K562 (cell line): ENCODE measurements at regions not wholly inside any gene's neighbourhood (a gene's known extent, or its start where the extent isn't known, plus 50 kb on each side); places are given as distances from the start of the nearest gene placed in this dataset.

ENCODE experiments used
- ATAC-seq: fragments of 200-7000 bp; cut with Tn5 transposase; 3 replicates; pipeline ENCODE4 v1.9.1; 2020; ENCODE audit warnings: moderate library complexity
- BruUV-seq: library from RNA; stranded (reverse); fragments of 400-500 nt; replicated peaks from 2 replicates; lab custom pipeline; 2021; lab: Mats Ljungman, UMichigan
- CTCF ChIA-PET: fragments of 300-600 bp; formaldehyde crosslinking; extraction: SDS; loops from one replicate; lab custom pipeline; 2021; ENCODE audit warnings: low intra/inter-chr PET ratio; lab: Yijun Ruan, JAX
- POLR2A ChIA-PET: fragments of 300-600, 350-650 bp; sonication (Branson Sonifier 250); formaldehyde crosslinking; extraction: SDS; loops from one replicate; lab custom pipeline; 2021; ENCODE audit warnings: antibody characterized with exemption, inconsistent platforms; lab: Yijun Ruan, JAX
- DNase-seq, 4 experiments: peaks; one replicate each; pipeline versions ENCODE4 v3.0.0 to v3.0.0-alpha.2; 2011 to 2018; ENCODE audit warnings: low spot score in 3 of 4, mixed read lengths in 3 of 4; ENCODE audit errors: extremely low read depth in 1 of 4
- FAIRE-seq: peaks from 2 replicates; lab custom pipeline; 2011; peaks lifted over from hg19 to GRCh38; lab: Jason Lieb, UNC
- H2AFZ ChIP-seq: 2 replicates; pipeline ENCODE4 v1.6.0; 2011; ENCODE audit warnings: low read depth, low read length, control low read depth, inconsistent platforms
- H3K27ac ChIP-seq: fragments of 200-600 bp; 3 replicates; pipeline ENCODE4 v1.8.0; 2011; ENCODE audit warnings: low read depth, mild to moderate bottlenecking, control low read depth, inconsistent platforms, low read length, moderate library complexity, mixed read lengths; ENCODE audit errors: extremely low read depth
- H3K27me3 ChIP-seq, 2 experiments: fragments of 300-600 bp in 1 of 2; 2 replicates in 1 of 2; 3 replicates in 1 of 2; pipeline versions ENCODE4 v1.6.0 to v1.8.0; 2011; ENCODE audit warnings: inconsistent platforms in 2 of 2, low read length in 2 of 2, mild to moderate bottlenecking in 1 of 2, mixed read lengths in 1 of 2, moderate library complexity in 1 of 2; ENCODE audit not compliant: control insufficient read depth in 2 of 2, insufficient read depth in 2 of 2
- H3K36me3 ChIP-seq: fragments of 300-600 bp; 3 replicates; pipeline ENCODE4 v1.8.0; 2011; ENCODE audit warnings: mild to moderate bottlenecking, low read length, inconsistent platforms; ENCODE audit not compliant: control insufficient read depth, insufficient read depth
- H3K4me1 ChIP-seq, 2 experiments: fragments of 200-600 bp in 1 of 2; replicated peaks in 1 of 2; 2 replicates in 1 of 2; 3 replicates in 1 of 2; pipeline versions ENCODE4 v1.5.1 to v1.8.0; 2011; ENCODE audit warnings: inconsistent platforms in 2 of 2, low read length in 2 of 2, mild to moderate bottlenecking in 1 of 2, mixed read lengths in 1 of 2, moderate library complexity in 1 of 2; ENCODE audit not compliant: control insufficient read depth in 2 of 2, insufficient read depth in 2 of 2
- H3K4me2 ChIP-seq: 2 replicates; pipeline ENCODE4 v1.6.1; 2011; ENCODE audit warnings: low read length, control low read depth, inconsistent platforms, mixed read lengths; ENCODE audit not compliant: insufficient read depth
- H3K4me3 ChIP-seq: fragments of 200-600 bp; sonication (generic), shearing (Covaris generic); 2 replicates; pipeline ENCODE4 v1.5.1; 2016; ENCODE audit warnings: control low read depth, inconsistent platforms
- H3K79me2 ChIP-seq: fragments of 200-600 bp; 3 replicates; pipeline ENCODE4 v1.8.0; 2011; ENCODE audit warnings: low read length, inconsistent platforms; ENCODE audit not compliant: control insufficient read depth, insufficient read depth
- H3K9ac ChIP-seq, 2 experiments: 2 replicates each; pipeline versions ENCODE4 v1.6.0 to v1.6.1; 2011; ENCODE audit warnings: low read depth in 2 of 2, low read length in 2 of 2, control low read depth in 1 of 2, inconsistent platforms in 1 of 2, mild to moderate bottlenecking in 1 of 2, mixed read lengths in 1 of 2; ENCODE audit not compliant: insufficient read depth in 1 of 2
- H3K9me1 ChIP-seq: one replicate; pipeline ENCODE4 v1.6.0; 2011; ENCODE audit warnings: inconsistent platforms, mild to moderate bottlenecking, low read length, moderate library complexity; ENCODE audit not compliant: control insufficient read depth, insufficient read depth
- H3K9me3 ChIP-seq: replicated peaks from 2 replicates; pipeline ENCODE4 v1.5.1; 2011; ENCODE audit warnings: low read depth, low read length, inconsistent platforms; ENCODE audit not compliant: control insufficient read depth, insufficient read depth
- H4K20me1 ChIP-seq: replicated peaks from 2 replicates; pipeline ENCODE4 v1.6.1; 2011; ENCODE audit warnings: low read length, inconsistent platforms, mixed read lengths; ENCODE audit not compliant: control insufficient read depth, insufficient read depth
- CCNT2 ChIP-seq: IDR thresholded peaks from 2 replicates; pipeline ENCODE4 v1.6.1; 2011; ENCODE audit warnings: borderline replicate concordance, low read depth, mild to moderate bottlenecking, moderate library complexity, mixed read lengths, low read length; ENCODE audit not compliant: insufficient read length; ENCODE audit errors: extremely low read depth
- ELK3 ChIP-seq: fragments of 450-650 bp; formaldehyde crosslinking; IDR thresholded peaks from 2 replicates; pipeline ENCODE4 v1.4.0; 2020; ENCODE audit warnings: mild to moderate bottlenecking
- FOXJ2 ChIP-seq: fragments of 200-800 bp; sonication (Bioruptor generic); IDR thresholded peaks from 2 replicates; pipeline ENCODE4 v1.6.1; 2016; ENCODE audit warnings: missing genetic modification characterization, missing compliant biosample characterization
- PRMT5 ChIP-seq: sonication (generic); formaldehyde crosslinking; IDR thresholded peaks from 2 replicates; pipeline ENCODE4 v1.5.0; 2020; ENCODE audit warnings: missing genetic modification reagents
- SFPQ ChIP-seq: fragments of 200-400 bp; formaldehyde crosslinking; IDR thresholded peaks from 2 replicates; pipeline ENCODE4 v1.6.1; 2017; ENCODE audit warnings: mild to moderate bottlenecking, low read depth, low read length, moderate library complexity
- STAT5B ChIP-seq: fragments of 250-450 bp; sonication (Bioruptor Pico); IDR thresholded peaks from 2 replicates; pipeline ENCODE4 v1.8.0; 2021; ENCODE audit warnings: mild to moderate bottlenecking, inconsistent platforms
- TRIM28 ChIP-seq: fragments of 450-650 bp; IDR thresholded peaks from 2 replicates; pipeline ENCODE4 v1.6.1; 2017
- WGBS: fragments of 100-300 bp; shearing (Covaris generic); methylation state at CpG from one replicate; pipeline ENCODE4 v1.1.6; 2016; ENCODE audit warnings: low coverage, mixed read lengths; ENCODE audit not compliant: insufficient coverage; ENCODE audit errors: missing lambda C conversion rate; 5-methylcytosine and 5-hydroxymethylcytosine counted together
- in situ Hi-C: fragments of 300-500 bp; cut with MboI; formaldehyde crosslinking; loops from 4 replicates; pipeline ENCODE4 v1.15.0; 2018; ENCODE audit warnings: inconsistent platforms, mixed read lengths
- intact Hi-C: fragments of 100-400 bp; cut with micrococcal nuclease; formaldehyde crosslinking; loops from 2 replicates; pipeline ENCODE4 v1.14.2; 2022

GRCh38 chr12:113625499-113625898, 153.8 kb upstream of the LHX5 start:
- DNase-seq (no peak), ATAC-seq (no peak), FAIRE-seq (no peak)
- Histone ChIP-seq H3K4me3 (no peak overlapping the region), H3K4me1 (no peaks in the 10 kb centered on the region), H3K79me2 (no peaks in the 10 kb centered on the region), H3K36me3 (no peaks in the 10 kb centered on the region), H2AFZ (no peak overlapping the region), H3K9me1 (no peaks in the 10 kb centered on the region), H4K20me1 (no peaks in the 10 kb centered on the region), H3K4me2 (no peak overlapping the region), H3K9me3 (peaks cover 2% of the 10 kb centered on the region), H3K27me3 (peaks cover 0 to 5% of the 10 kb centered on the region in 2 experiments; a peak in 1 of 5 replicates), H3K9ac (no peak overlapping the region), H3K27ac (no peak overlapping the region)
- 14% methylated on average over 2 of the region's 2 CpGs for WGBS
- ChIA-PET CTCF (no interaction called here), POLR2A (no interaction called here)
- TF ChIP-seq ELK3 (CRISPR knock-in tag) (no peak), FOXJ2 (tag) (no peak), PRMT5 (CRISPR knock-in tag) (no peak), SFPQ (no peak), STAT5B (CRISPR knock-in tag) (no peak), CCNT2 (no peak), TRIM28 (peak; percentile 52; the same call in 1 of the 2 replicates)
- BruUV-seq: no TSS peak
- intact Hi-C loops (no loop called here), in situ Hi-C loops (no loop called here)
